ENCODE measurements at regions not wholly inside any gene's neighbourhood (a gene's known extent, or its start where the extent isn't known, plus 50 kb on each side); places are given as distances from the start of the nearest gene placed in this dataset.

DNA sequence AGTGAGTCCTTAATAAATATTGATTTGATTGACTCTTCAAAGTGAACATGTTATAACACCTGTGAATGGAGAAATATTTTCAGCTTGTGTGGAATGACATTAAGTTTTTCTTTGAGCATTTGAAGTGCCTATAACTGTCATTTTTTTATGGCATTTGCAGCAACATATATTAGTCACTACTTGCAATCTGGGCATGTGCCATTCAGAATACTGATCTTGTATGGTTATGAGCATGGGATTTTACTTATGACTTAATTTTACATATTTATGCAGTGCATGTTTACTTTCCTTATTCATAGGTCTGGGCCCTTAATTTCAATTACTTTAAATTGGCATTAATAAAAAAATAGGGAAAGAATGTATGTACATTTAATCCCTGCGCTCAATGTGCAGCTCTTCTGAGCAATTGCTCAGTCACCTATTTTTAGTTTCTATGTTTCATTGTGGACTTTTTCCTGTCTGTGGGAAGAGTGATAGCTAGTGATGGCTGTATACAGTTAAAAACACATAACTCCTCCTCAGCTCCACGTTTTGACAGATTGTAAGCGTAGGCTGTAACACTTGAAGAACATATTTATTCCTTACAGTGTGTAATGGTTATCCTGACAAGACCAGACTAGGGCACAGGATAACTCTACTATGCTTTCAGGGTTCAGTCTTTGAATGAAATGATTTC, 339.6 kb downstream of the SNAPC1 start:
- TF ChIP-seq CTCF (optimal IDR thresholded peaks at IDR 0.05 in 1 of 3, IDR thresholded peaks at IDR 0.05 in 1 of 3, conservative IDR thresholded peaks at IDR 0.05 in 1 of 3; ENCODE audit: extremely low read depth in 1 of 3, insufficient read depth in 2 of 3, low read length in 3 of 3) (no peak), EZH2 (IDR thresholded peaks at IDR 0.05; ENCODE audit: low read length) (no peak)

Data from keratinocyte (primary cell).